Suprapubic skin (tissue), 4 donors: ENCODE measurements at regions not wholly inside any gene's neighbourhood (a gene's known extent, or its start where the extent isn't known, plus 50 kb on each side); places are given as distances from the start of the nearest gene placed in this dataset.

Experiments
- DNase-seq, 2 donors: peaks; one replicate each; pipeline ENCODE4 v3.0.0-alpha.2; 2019; ENCODE audit warnings: low spot score in 2 of 2
- H3K27ac ChIP-seq: fragments of 200-600 bp; sonication (generic); one replicate; pipeline ENCODE4 v1.5.1; 2019
- H3K27me3 ChIP-seq: fragments of 200-600 bp; sonication (generic); one replicate; pipeline ENCODE4 v1.5.1; 2019
- H3K36me3 ChIP-seq: fragments of 200-600 bp; sonication (generic); one replicate; pipeline ENCODE4 v1.5.1; 2019
- H3K4me1 ChIP-seq: fragments of 200-600 bp; sonication (generic); one replicate; pipeline ENCODE4 v1.5.1; 2019
- H3K4me3 ChIP-seq: fragments of 200-600 bp; sonication (generic); one replicate; pipeline ENCODE4 v1.5.1; 2019; ENCODE audit warnings: mild to moderate bottlenecking
- H3K9me3 ChIP-seq: fragments of 200-600 bp; sonication (generic); one replicate; pipeline ENCODE4 v1.5.1; 2019
- EP300 ChIP-seq: sonication (generic); formaldehyde crosslinking; IDR thresholded peaks from one replicate; pipeline ENCODE4 v1.6.1; 2017; ENCODE audit warnings: antibody characterized with exemption
- POLR2A ChIP-seq, 2 donors: fragments of 450-650 bp; IDR thresholded peaks; one replicate each; pipeline ENCODE4 v1.6.1; 2017; ENCODE audit warnings: antibody characterized with exemption in 2 of 2, mild to moderate bottlenecking in 2 of 2, moderate library complexity in 2 of 2
- POLR2AphosphoS5 ChIP-seq, 3 donors: sonication (generic); formaldehyde crosslinking; IDR thresholded peaks; one replicate each; pipeline ENCODE4 v1.6.1; 2017; ENCODE audit warnings: antibody characterized with exemption in 3 of 3
- WGBS: methylation state at CpG from one replicate; pipeline ENCODE4 v1.1.5; 2018; 5-methylcytosine and 5-hydroxymethylcytosine counted together
- TF ChIP-seq, protein P1 (sequence below), 2 donors: fragments of 200-600 bp in 1 of 2; fragments of 450-650 bp in 1 of 2; sonication (generic) in 1 of 2; IDR thresholded peaks; one replicate each; pipeline ENCODE4 v1.5.1; 2016 to 2019; ENCODE audit warnings: antibody characterized with exemption in 2 of 2, mild to moderate bottlenecking in 1 of 2, moderate library complexity in 1 of 2

DNA sequence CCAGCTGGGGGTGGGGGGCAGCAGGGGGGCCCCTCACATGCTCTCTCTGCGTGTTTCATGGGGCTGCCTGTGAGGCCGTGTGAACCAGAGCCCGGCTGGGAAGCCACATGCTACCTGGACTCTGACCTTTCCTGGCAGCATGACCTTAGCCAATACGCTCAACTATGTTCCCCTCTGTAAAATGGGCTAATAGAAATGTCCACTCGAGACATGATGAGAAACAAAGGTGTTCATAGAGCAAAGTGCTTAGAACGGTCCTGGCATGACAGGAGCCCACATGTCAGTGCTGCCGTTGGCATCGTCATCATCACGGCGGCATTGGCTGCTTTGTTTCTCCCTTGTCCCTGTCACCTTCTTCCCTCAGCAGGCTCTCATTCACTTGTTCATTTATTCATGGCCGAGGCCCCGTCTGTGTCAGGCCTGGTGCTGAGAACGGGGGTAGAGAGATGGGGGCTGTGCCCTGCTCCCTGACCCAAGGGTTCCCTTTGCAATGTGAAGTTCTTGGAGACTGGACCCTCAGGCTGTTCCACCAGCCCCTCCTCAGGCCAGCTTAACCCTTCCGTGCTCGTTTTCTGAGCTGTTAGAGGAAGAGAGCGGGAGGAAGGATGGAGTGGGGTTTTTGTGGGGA, 291.4 kb downstream of the SEC14L1 start:
- TF ChIP-seq EP300 (no peak), POLR2AphosphoS5 (IDR thresholded peaks at IDR 0.05) (no peak), POLR2A (IDR thresholded peaks at IDR 0.05) (no peak)
- TF ChIP-seq, protein P1, sequence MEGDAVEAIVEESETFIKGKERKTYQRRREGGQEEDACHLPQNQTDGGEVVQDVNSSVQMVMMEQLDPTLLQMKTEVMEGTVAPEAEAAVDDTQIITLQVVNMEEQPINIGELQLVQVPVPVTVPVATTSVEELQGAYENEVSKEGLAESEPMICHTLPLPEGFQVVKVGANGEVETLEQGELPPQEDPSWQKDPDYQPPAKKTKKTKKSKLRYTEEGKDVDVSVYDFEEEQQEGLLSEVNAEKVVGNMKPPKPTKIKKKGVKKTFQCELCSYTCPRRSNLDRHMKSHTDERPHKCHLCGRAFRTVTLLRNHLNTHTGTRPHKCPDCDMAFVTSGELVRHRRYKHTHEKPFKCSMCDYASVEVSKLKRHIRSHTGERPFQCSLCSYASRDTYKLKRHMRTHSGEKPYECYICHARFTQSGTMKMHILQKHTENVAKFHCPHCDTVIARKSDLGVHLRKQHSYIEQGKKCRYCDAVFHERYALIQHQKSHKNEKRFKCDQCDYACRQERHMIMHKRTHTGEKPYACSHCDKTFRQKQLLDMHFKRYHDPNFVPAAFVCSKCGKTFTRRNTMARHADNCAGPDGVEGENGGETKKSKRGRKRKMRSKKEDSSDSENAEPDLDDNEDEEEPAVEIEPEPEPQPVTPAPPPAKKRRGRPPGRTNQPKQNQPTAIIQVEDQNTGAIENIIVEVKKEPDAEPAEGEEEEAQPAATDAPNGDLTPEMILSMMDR (IDR thresholded peaks at IDR 0.05), result no peak
- no peaks in the 10 kb centered on the region for H3K9me3 ChIP-seq
- WGBS, result 89% methylated on average over 13 of the region's 16 CpGs
- no peak overlapping the region for H3K4me3 ChIP-seq
- H3K27me3 ChIP-seq, result no peaks in the 10 kb centered on the region
- no peak overlapping the region for H3K27ac ChIP-seq
- no peak for DNase-seq
- no peaks in the 10 kb centered on the region for H3K36me3 ChIP-seq
- H3K4me1 ChIP-seq, result peaks cover 87% of the 10 kb centered on the region

DNA sequence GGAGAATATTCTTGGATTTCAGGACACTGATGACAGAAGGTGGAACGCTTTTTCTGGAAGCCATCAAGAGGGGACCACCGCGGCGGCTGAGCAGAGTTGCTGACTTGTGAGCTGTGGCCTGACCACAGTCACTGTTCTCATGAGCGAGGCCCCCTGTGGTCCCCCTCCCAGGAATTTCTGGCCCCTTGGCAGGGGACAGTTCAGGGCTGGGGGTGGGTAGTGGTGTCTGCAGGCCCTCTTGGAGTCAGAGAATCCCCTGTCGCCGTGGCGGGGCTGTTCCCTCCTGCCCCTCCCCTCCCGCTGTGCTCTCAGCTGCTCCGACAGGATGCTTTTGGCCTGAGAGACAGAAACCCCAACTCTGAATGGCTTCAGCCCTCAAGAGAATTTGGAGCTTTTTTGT, 292.0 kb downstream of the SEC14L1 start:
- Histone ChIP-seq H3K9me3 (no peaks in the 10 kb centered on the region), H3K27ac (no peak overlapping the region), H3K4me1 (peaks cover 87% of the 10 kb centered on the region), H3K36me3 (no peaks in the 10 kb centered on the region), H3K4me3 (no peak overlapping the region), H3K27me3 (no peaks in the 10 kb centered on the region)
- TF ChIP-seq POLR2A (IDR thresholded peaks at IDR 0.05) (no peak), EP300 (no peak), POLR2AphosphoS5 (IDR thresholded peaks at IDR 0.05) (no peak)
- TF ChIP-seq, protein P1 (IDR thresholded peaks at IDR 0.05), result no peak
- no peak for DNase-seq
- WGBS, result 77% methylated on average over 4 of the region's 10 CpGs

DNA sequence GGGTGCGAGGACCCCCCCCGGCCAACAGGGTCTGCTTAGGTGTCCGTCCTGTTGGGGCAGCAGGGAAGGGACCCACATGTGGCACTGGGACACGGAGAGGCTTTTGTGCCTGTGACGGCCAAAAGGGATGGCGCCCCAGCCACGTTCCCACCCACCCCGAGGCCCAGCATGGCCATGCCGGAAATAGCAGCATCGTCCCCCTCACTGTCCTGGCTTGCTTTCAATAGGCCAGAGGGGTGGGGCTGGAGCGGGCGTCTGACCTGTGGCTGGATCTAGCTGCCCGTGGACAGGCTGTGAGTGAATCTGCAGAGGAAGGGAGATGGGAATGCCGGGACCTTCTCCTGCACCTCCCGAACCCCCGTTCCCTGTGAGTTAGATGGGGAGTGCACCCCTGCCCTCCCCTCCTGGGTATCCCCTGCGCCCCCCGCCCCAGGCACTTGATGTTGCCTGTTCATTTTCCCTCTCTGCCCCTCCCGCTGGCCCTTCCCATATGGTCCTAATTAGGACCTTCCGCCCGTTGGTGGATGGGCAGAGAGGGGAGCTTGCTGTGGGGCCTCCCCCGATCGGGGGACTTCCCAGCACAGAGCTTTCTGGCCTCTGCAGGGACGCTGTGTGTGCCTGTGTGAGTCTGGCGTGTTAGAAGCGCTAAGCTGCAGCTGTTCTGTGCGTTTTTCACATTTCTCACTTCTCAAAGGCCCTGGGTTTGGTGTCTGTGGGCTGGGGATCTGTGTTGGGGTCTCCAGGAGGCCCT, 292.8 kb downstream of the SEC14L1 start:
- Histone ChIP-seq H3K4me1 (peaks cover 87% of the 10 kb centered on the region), H3K27ac (no peak overlapping the region), H3K36me3 (no peaks in the 10 kb centered on the region), H3K4me3 (no peak overlapping the region), H3K9me3 (no peaks in the 10 kb centered on the region), H3K27me3 (no peaks in the 10 kb centered on the region)
- 49% methylated on average over 14 of the region's 27 CpGs for WGBS
- no peak for DNase-seq
- TF ChIP-seq, protein P1 (IDR thresholded peaks at IDR 0.05), result no peak
- no peak for TF ChIP-seq EP300
- TF ChIP-seq POLR2AphosphoS5 (IDR thresholded peaks at IDR 0.05), result no peak
- no peak for TF ChIP-seq POLR2A (IDR thresholded peaks at IDR 0.05)

DNA sequence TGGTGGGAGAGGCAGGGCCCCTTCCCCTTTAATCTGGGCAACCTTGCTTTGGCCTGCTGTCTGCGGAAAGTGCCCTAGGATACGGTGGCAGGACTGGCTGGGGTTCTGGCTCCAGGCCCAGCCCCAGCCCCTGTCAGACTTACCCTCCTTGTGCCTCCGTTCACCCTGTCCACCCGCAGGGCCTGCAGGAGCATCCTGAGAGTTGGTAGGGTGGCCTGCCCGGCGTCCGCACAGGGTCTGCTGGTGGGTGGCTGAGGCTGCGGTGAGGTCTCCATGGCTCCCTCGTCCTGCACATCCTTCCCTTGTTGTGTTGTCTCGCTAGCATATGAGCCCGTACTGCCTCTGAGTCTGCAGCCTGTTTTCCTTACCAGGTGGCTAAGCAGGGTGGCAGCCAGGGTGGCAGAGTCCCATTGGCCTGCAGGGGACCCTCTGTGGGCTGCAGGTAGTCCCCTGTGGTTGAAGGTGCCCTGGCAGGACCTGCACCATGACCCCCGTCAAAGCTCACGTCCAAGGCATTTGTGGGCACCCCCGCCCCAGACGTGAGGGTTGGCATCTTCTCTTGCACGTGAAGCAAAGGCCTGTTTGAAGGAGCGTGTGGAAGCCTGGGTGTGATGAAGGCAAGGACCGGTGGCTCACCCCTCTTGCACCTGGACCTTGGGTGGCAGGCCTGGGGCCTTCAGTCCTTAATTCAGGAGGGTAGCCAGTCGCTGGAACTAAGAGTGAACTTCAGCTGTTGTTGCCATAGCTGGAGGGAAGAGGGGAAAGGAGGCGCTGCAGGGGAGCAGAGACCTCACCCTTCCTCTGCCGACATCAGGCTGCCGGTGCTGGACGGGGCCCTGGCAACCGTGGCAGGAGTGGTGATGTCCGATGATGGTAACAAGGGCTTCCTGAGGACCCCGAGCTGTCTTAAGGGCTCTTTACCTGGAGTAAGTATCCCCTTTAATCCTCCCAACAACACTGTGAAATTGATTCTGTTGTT, 293.7 kb downstream of the SEC14L1 start:
- no peak for DNase-seq

More for the DNA sequence above, 293.7 kb downstream of the SEC14L1 start:
- H3K9me3 ChIP-seq, result no peaks in the 10 kb centered on the region
- H3K36me3 ChIP-seq, result no peaks in the 10 kb centered on the region
- no peak overlapping the region for H3K4me3 ChIP-seq
- TF ChIP-seq POLR2A (IDR thresholded peaks at IDR 0.05) (no peak), EP300 (no peak), POLR2AphosphoS5 (IDR thresholded peaks at IDR 0.05) (no peak)
- TF ChIP-seq, protein P1 (IDR thresholded peaks at IDR 0.05), result no peak
- no peaks in the 10 kb centered on the region for H3K27me3 ChIP-seq
- H3K4me1 ChIP-seq, result peaks cover 88% of the 10 kb centered on the region
- WGBS, result 77% methylated on average over 25 of the region's 26 CpGs
- no peak overlapping the region for H3K27ac ChIP-seq
